Epithelial cell of proximal tubule (primary cell): ENCODE measurements at regions not wholly inside any gene's neighbourhood (a gene's known extent, or its start where the extent isn't known, plus 50 kb on each side); places are given as distances from the start of the nearest gene placed in this dataset.
A peak's percentile ranks its signal among the peaks of the same experiment; 100 is the strongest.

Experiments
- DNase-seq: peaks from one replicate; pipeline ENCODE4 v3.0.0-alpha.2; 2011; ENCODE audit warnings: low read depth
- H3K4me3 ChIP-seq: 2 replicates; pipeline ENCODE4 v1.5.1; 2011; ENCODE audit warnings: low read depth, mild to moderate bottlenecking, low read length
- CTCF ChIP-seq: conservative IDR thresholded peaks from 2 replicates; pipeline ENCODE4 v1.5.1; 2012; ENCODE audit warnings: low read depth, mild to moderate bottlenecking, low read length

DNA sequence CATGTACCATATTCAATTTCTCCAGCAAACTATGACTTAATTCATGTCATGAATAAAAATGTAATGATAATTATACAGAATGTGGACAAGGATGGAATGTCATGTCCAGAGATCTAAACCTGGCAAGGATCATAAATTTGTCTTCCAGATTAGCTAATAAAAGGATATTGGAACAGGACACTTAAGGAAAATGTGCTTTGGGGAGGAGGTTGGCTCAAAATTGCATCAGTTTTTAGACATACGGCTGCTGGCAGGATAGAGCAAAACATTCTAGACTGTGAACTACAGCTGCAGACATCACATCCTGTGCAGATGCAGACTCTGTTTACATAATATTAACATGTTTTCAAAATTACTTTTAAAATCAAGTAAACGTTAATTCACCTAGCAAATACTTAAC is 248.4 kb downstream of the TLR4 start:
- DNase-seq = no peak
- H3K4me3 ChIP-seq = no peak overlapping the region
- TF ChIP-seq CTCF = no peak

GRCh38 chr9:117957267-117957666 is 253.1 kb downstream of the TLR4 start:
- no peak for TF ChIP-seq CTCF
- H3K4me3 ChIP-seq = no peak overlapping the region
- peak; percentile 9 for DNase-seq

DNA sequence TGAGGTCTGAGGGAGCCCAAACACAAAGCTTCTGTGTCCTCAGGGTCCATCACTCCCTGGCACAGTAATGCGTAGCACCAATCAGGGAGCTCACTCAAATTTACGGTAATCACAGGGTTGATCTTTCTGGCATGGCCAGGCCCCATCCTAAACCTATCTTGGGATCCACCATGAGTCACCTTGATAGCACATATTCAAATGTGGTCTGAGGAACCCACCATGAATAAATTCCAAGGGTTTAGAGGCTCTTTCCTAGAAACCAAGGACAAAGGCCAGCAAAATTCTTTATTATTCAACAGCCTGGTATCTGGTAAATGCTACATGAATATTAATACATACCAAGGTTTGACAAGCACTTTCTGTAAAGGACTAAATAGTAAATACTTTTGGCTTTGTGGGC is 254.5 kb downstream of the TLR4 start:
- DNase-seq = no peak
- H3K4me3 ChIP-seq = no peak overlapping the region
- no peak for TF ChIP-seq CTCF

DNA sequence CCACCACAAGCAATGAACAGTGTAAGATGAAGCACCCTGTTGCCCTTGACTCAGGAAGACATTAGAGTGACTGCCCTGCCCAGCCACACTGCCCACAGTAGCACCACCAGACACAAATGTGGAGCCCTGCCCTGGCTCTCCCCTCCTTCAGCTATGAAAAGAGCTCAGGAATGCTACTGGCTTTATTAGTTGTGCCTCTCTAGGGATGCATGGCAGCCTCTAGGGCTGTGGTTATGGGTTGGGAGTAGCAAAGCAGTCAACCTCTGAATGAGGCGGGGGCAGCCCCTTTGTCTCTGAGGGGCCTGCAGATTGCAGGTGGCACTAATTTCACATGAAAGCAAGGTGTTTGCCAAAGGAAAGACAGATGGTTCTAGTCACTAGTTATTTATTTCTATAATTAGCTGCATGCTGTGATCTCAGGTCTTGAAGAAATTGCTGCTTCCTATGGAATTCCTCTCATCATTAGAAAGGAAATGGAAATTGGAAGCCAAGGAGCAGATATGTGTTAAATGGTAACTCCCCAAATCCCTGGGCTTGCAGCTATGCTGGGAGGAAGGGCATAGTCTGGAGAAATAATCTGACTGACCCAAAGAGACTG is 259.4 kb downstream of the TLR4 start:
- no peak for TF ChIP-seq CTCF
- no peak overlapping the region for H3K4me3 ChIP-seq
- DNase-seq = no peak

- TF ChIP-seq CTCF = no peak
- no peak overlapping the region for H3K4me3 ChIP-seq
- no peak for DNase-seq
Measured at GRCh38 chr9:117970276-117971050, 266.3 kb downstream of the TLR4 start.

DNA sequence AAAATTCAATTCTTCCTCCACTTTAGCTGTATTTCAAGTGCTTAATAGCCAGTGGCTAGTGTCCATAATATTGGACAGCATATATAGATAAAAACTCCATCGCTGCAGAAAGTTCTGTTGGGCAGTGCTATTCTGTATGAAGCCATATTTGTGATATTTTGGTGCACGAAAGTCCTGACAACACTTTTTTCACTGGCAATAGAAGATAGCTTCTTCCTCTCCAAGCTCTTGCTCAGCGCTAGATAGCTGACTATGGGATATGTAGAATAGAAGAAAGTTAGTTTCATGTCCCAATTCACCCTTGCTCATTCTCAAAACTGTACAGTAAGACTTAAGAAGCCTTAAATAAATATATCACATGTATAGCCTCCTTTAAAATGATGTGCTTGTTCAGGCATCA is 269.9 kb downstream of the TLR4 start:
- H3K4me3 ChIP-seq = no peak overlapping the region
- DNase-seq = no peak
- no peak for TF ChIP-seq CTCF

DNA sequence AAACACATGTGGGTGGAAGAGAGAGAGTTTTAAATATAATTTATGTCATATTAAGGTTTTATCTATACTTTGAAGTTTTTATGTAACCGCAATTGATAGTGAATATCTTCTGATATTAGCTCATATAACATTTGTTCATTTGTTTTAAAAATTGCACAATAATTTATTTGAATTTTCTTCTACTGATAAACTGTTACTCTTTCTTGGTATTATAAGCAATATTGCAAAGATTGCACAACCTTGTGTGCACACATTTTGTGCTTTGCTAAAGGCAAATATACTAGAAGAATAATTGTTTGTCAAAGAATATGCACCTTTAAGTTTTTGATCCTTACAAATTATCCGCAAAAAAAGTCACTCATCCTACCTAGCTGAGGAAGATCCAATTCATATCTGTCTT is 275.7 kb downstream of the TLR4 start:
- TF ChIP-seq CTCF = no peak

More for the DNA sequence above, 275.7 kb downstream of the TLR4 start:
- no peak for DNase-seq
- H3K4me3 ChIP-seq = no peak overlapping the region
